ENCODE measurements at regions not wholly inside any gene's neighbourhood (a gene's known extent, or its start where the extent isn't known, plus 50 kb on each side); places are given as distances from the start of the nearest gene placed in this dataset.
"Not testable (repeated sequence)": the region's sequence is repeated elsewhere in the genome, so short reads cannot be mapped to it uniquely, and the experiment has no call there.

DNA sequence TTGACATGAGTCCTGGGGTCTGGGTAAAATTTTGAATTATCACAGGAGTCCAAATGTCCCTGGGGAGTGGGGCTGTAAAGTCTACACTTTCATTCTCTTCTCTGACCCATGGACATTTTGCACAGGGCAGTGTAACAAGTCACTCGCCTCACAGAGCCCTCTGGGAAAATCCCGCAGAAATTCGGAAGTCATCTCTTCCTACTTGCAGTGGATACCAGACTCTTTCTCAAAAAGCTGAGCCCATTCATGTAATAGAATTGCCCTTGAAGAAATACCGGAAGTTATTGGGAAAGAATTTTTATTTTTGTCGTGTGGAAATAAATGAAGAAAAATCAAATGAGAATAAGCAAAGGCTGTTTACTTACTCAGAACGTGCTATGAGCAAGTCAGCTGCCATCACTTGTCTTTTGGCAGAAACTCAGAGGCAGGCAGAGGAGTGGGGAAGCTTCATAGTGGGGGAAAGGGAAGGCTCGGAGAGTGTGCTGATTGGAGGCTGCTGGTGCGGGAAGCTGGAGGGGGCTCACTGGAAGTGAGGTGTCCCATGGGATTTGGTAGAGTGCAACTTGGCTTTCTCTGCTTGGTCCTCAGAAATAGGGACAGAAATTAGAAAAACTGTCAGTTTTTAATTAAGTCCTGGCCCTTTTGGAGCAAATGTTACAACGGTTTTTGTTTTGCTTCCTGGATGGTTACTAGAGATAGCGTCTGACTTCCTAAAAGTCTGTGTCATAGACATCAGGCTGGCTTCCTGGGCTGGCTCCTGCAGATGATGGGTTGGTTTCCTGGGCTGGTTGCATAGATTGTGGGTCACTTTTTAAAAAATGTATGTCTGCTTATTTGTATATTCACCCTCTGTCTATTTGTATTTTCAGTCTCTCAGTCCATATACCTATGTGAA lies 79.8 kb upstream of the EEF1E1 start:
- DNase-seq (ENCODE audit: low spot score in 2 of 2) (no peak), ATAC-seq (no peak)
- Mint-ChIP-seq H3K4me1 (no peaks in the 10 kb centered on the region), H3K36me3 (no peaks in the 10 kb centered on the region), H3K9me3 (no peaks in the 10 kb centered on the region), H3K27ac (no peak overlapping the region), H3K4me3 (no peak overlapping the region)

DNA sequence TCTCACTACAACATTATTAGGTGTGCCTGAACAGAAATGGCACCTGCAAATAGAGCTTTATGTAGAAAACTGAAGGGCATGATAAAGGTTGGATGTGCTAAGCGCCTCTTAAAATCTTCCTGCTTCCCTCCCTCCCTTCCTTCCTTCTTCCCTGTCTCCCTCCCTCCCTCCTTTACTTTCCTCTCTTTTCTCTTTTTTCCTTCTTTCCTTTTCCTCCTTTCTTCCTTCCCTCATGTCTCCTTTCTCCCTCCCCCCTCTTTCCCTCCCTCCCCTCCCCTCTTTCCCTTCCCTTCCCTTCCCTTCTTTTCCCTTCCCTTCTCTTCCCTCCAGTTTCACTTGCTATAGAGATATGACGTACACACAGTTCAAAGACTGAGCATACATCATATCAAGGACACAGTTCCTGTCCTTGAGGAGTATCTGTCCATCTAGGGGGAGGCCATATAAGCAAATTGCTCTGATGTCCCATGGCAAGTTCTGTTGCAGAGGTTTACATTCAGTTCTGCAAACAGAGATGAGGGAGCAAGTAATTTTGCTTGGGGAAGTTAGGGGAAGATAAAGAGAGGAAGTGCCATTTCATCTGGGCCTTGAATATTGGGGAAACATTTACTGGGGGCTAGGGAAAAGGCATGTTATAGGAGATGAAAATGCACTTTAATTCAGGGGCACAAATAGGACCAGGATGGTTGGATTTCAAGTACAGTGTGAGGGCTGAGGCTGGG lies 79.0 kb upstream of the EEF1E1 start:
- no peak overlapping the region for H3K4me3 Mint-ChIP-seq
- ATAC-seq (no peak), DNase-seq (ENCODE audit: low spot score in 2 of 2) (no peak)
- no peaks in the 10 kb centered on the region for H3K36me3 Mint-ChIP-seq
- H3K4me1 Mint-ChIP-seq, result no peaks in the 10 kb centered on the region
- H3K27ac Mint-ChIP-seq, result no peak overlapping the region
- H3K9me3 Mint-ChIP-seq, result no peaks in the 10 kb centered on the region

- Mint-ChIP-seq H3K4me3 (no peak overlapping the region), H3K4me1 (no peaks in the 10 kb centered on the region), H3K27ac (no peak overlapping the region), H3K36me3 (no peaks in the 10 kb centered on the region), H3K9me3 (no peaks in the 10 kb centered on the region)
- no peak for DNase-seq (ENCODE audit: low spot score in 2 of 2)
- ATAC-seq, result no peak
These were observed 78.2 kb upstream of the EEF1E1 start for GRCh38 chr6:8180327-8181159.

DNA sequence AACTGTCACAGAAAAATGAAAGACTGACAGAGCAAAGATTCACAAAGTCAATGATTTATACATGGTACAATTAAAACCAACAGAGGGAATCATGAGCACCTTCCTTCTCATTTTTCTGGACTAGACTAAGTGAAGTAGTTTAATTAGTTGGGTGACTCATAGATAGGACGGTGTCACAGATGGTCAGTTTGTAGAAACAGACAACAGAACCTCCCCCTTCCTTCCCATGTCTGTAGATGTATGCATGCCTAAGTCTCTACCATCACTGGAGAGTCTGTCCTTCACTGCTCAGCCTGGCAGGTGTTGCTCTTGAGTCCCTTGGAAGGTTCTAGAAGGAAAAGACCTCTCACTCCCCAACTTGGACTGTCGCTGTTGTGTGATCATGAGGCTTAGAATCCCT lies 75.4 kb upstream of the EEF1E1 start:
- no peaks in the 10 kb centered on the region for H3K36me3 Mint-ChIP-seq
- DNase-seq (ENCODE audit: low spot score in 2 of 2) (no peak), ATAC-seq (no peak)
- H3K4me1 Mint-ChIP-seq, result no peaks in the 10 kb centered on the region
- H3K27ac Mint-ChIP-seq, result no peak overlapping the region
- no peak overlapping the region for H3K4me3 Mint-ChIP-seq
- no peaks in the 10 kb centered on the region for H3K9me3 Mint-ChIP-seq

DNA sequence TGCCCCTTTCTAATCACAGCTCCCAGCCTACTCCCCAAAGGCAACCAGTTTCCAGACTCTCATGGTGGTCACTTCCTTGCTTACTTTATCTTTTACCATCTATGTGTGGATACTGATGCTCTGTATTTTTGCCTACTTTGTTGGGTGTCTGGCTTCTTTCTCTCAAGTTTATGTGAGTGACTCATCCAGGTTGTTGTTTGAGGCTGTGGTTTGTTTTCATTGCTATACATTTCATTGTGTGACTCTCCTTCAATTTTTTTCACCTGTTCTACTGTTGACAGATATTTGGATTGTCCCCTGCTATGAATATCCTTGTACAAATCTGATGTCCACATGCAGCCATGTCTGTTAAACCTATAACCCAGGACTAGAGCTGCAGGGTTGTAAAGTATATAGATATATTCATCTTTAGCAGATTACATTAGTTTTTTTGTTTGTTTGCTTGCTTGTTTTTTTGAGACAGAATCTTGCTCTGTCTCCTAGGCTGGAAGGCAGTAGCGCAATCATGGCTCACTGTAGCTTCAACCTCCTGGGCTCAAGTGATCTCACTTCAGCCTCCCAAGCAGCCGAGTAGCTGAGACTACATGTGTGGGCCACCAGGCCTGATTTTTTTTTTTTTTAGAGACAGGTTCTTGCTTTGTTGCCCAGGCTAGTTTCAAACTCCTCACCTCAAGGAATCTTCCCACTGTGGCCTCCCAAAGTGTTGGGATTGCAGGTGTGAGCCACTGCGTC lies 72.9 kb upstream of the EEF1E1 start:
- no peak overlapping the region for H3K27ac Mint-ChIP-seq
- H3K4me1 Mint-ChIP-seq, result no peaks in the 10 kb centered on the region
- no peaks in the 10 kb centered on the region for H3K9me3 Mint-ChIP-seq
- no peaks in the 10 kb centered on the region for H3K36me3 Mint-ChIP-seq
- H3K4me3 Mint-ChIP-seq, result no peak overlapping the region
- ATAC-seq (no peak), DNase-seq (ENCODE audit: low spot score in 2 of 2) (no peak)

DNA sequence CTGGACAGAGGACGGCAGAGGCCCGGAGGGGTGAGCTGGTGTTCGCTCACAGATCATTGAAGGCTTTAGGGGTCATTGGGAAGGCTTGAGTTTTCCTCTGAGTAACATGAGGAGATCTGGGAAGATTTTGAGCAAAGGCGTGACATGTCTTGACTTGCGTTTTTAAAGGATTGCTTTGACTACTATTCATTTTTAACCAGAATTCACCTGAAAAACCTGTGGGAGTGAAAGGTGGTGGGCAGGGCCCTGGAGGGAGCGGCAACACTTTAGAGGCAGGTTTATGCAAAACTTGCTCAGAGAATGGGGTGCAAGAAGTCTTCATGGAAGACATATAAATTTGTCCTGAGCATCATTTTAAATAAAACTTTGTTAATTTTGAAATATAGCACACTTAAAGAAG lies 72.2 kb upstream of the EEF1E1 start:
- no peak overlapping the region for H3K4me3 Mint-ChIP-seq
- H3K4me1 Mint-ChIP-seq, result no peaks in the 10 kb centered on the region
- H3K9me3 Mint-ChIP-seq, result no peaks in the 10 kb centered on the region
- no peaks in the 10 kb centered on the region for H3K36me3 Mint-ChIP-seq
- DNase-seq (ENCODE audit: low spot score in 2 of 2) (no peak), ATAC-seq (no peak)
- H3K27ac Mint-ChIP-seq, result no peak overlapping the region

DNA sequence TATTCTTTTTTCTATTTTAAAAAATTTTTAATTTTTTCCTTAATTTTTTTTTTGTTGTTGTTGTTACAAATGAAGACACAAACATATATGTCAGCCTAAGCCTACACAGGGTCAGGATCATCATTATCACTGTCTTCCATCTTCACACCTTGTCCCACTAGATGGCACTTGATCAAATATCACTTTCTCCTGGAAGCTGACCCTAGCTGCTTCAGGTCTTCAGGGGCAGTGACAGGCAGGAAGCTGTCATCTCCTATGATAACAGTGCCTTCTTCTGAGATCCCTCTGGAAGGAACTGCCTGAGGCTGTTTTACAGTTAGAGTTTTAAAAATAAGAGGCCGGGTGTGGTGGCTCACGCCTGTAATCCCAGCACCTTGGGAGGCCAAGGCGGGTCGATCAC lies 70.2 kb upstream of the EEF1E1 start:
- Mint-ChIP-seq H3K27ac (no peak overlapping the region), H3K4me3 (no peak overlapping the region), H3K4me1 (no peaks in the 10 kb centered on the region), H3K36me3 (no peaks in the 10 kb centered on the region), H3K9me3 (no peaks in the 10 kb centered on the region)
- ATAC-seq, result no peak
- no peak for DNase-seq (ENCODE audit: low spot score in 2 of 2)

DNA sequence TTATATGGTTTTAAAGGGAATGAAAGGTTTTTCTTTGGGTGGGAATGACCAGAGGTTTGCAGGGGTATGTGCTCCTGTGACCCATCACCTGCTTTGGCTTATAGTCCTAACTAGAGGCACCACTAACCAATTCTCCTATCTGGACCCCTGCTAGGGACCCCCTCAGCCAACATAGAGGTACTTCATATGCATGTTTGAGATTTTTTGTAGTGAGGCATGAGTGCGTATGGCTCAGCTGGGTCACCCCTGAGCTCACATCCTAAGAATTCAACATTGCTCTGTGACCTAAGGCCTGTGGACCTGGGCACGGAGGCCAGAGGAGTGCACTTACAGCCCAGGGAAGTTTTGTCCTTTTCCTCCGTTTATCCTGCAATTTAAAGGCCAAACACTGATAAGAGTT lies 68.4 kb upstream of the EEF1E1 start:
- Mint-ChIP-seq H3K27ac (no peak overlapping the region), H3K4me1 (no peaks in the 10 kb centered on the region), H3K4me3 (no peak overlapping the region), H3K9me3 (no peaks in the 10 kb centered on the region), H3K36me3 (no peaks in the 10 kb centered on the region)
- DNase-seq (ENCODE audit: low spot score in 2 of 2) (no peak), ATAC-seq (no peak)

DNA sequence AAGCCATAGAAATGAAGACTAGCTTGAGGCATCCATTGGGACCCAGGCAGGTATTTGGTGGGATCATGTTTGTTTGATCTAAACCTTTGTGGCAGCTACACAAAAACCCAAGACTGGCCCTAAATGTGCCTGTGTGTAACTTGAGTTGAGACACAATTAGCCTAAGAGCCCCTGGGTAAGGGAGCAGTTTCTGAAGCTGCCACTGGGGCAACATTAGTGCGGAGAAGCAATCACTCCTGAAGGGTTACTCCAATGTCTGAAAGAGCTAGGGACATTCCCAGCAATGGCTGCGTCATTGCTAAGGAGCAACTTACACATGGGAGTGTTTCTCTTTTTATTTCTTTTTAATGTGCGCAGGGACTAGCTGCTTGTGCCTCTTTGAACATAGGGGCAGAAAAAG lies 67.9 kb upstream of the EEF1E1 start:
- no peaks in the 10 kb centered on the region for H3K9me3 Mint-ChIP-seq
- H3K4me3 Mint-ChIP-seq, result no peak overlapping the region
- H3K36me3 Mint-ChIP-seq, result no peaks in the 10 kb centered on the region
- no peak overlapping the region for H3K27ac Mint-ChIP-seq
- no peak for DNase-seq (ENCODE audit: low spot score in 2 of 2)
- no peaks in the 10 kb centered on the region for H3K4me1 Mint-ChIP-seq
- ATAC-seq, result no peak

DNA sequence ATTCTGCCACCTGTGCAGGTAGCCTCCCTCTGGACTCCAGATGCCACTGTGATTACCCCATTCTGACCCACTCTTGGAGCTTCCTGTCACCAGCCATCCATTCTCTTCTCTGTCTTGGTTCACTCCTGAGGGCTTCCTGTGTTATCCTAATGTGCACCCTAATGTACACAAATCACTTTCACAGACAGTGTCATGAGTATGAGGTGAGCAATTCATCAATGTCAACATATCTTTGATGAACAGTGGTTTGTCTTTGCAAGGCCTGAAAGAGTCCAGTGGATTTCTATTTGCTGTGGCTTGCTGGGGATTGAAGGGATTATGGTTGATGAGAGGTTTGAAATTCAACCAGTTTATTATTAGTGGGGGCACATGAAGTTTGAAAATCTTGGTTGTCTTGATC lies 63.8 kb upstream of the EEF1E1 start:
- H3K4me1 Mint-ChIP-seq, result no peaks in the 10 kb centered on the region
- DNase-seq (ENCODE audit: low spot score in 2 of 2), result no peak
- H3K36me3 Mint-ChIP-seq, result no peaks in the 10 kb centered on the region
- no peak overlapping the region for H3K27ac Mint-ChIP-seq
- no peak for ATAC-seq
- no peak overlapping the region for H3K4me3 Mint-ChIP-seq
- H3K9me3 Mint-ChIP-seq, result no peaks in the 10 kb centered on the region

GRCh38 chr6:8165008-8165407 lies 62.7 kb upstream of the EEF1E1 start:
- not testable (repeated sequence) for H3K4me3 Mint-ChIP-seq, H3K27ac Mint-ChIP-seq, H3K36me3 Mint-ChIP-seq

GRCh38 chr6:8164281-8164680 lies 61.9 kb upstream of the EEF1E1 start:
- ATAC-seq; H3K9me3 Mint-ChIP-seq; H3K4me1 Mint-ChIP-seq; H3K4me3 Mint-ChIP-seq; H3K27ac Mint-ChIP-seq; DNase-seq (ENCODE audit: low spot score in 2 of 2); H3K36me3 Mint-ChIP-seq: not testable (repeated sequence)

More at GRCh38 chr6:8165008-8165407, 62.7 kb upstream of the EEF1E1 start:
- DNase-seq (ENCODE audit: low spot score in 2 of 2); H3K9me3 Mint-ChIP-seq; ATAC-seq; H3K4me1 Mint-ChIP-seq: not testable (repeated sequence)

DNA sequence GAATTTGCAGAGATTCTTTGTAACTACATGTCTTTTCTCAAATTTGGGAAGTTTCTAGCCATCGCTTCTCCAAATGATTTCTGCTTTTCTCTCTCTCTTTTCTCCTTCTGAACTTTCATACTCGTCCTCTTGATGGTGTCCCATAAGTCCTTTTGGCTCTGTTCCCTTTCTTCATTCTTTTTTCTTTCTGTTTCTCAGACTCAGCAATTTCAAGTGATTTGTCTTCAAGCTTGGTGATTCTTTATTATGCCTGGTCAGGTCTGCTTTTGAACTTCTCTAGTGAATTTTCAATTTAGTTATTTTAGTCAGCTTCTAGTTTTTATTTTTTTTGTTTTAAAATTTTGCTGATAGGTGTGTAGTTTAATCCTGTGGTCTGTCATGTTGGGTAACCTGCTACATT lies 57.6 kb upstream of the EEF1E1 start:
- no peak overlapping the region for H3K27ac Mint-ChIP-seq
- no peaks in the 10 kb centered on the region for H3K4me1 Mint-ChIP-seq
- no peaks in the 10 kb centered on the region for H3K36me3 Mint-ChIP-seq
- H3K9me3 Mint-ChIP-seq, result peaks cover 3% of the 10 kb centered on the region
- H3K4me3 Mint-ChIP-seq, result no peak overlapping the region
- DNase-seq (ENCODE audit: low spot score in 2 of 2) (no peak), ATAC-seq (no peak)

GRCh38 chr6:8157839-8158238 lies 55.5 kb upstream of the EEF1E1 start:
- H3K4me3 Mint-ChIP-seq, result no peak overlapping the region
- no peak for ATAC-seq
- no peak for DNase-seq (ENCODE audit: low spot score in 2 of 2)
- H3K36me3 Mint-ChIP-seq, result no peaks in the 10 kb centered on the region
- no peaks in the 10 kb centered on the region for H3K4me1 Mint-ChIP-seq
- peaks cover 3% of the 10 kb centered on the region for H3K9me3 Mint-ChIP-seq
- H3K27ac Mint-ChIP-seq, result no peak overlapping the region

All from stimulated activated effector memory CD8-positive, alpha-beta T cell treated with anti-CD3 and anti-CD28 coated beads, Interleukin-12 subunit alpha, Interleukin-12 subunit beta, amount 100 ng/mL, for 72 hours (primary cell).